ENCODE measurements at regions not wholly inside any gene's neighbourhood (a gene's known extent, or its start where the extent isn't known, plus 50 kb on each side); places are given as distances from the start of the nearest gene placed in this dataset.

GRCh38 chr1:38131024-38131585 is 84.5 kb upstream of the POU3F1 start:
- TF ChIP-seq, protein P1, sequence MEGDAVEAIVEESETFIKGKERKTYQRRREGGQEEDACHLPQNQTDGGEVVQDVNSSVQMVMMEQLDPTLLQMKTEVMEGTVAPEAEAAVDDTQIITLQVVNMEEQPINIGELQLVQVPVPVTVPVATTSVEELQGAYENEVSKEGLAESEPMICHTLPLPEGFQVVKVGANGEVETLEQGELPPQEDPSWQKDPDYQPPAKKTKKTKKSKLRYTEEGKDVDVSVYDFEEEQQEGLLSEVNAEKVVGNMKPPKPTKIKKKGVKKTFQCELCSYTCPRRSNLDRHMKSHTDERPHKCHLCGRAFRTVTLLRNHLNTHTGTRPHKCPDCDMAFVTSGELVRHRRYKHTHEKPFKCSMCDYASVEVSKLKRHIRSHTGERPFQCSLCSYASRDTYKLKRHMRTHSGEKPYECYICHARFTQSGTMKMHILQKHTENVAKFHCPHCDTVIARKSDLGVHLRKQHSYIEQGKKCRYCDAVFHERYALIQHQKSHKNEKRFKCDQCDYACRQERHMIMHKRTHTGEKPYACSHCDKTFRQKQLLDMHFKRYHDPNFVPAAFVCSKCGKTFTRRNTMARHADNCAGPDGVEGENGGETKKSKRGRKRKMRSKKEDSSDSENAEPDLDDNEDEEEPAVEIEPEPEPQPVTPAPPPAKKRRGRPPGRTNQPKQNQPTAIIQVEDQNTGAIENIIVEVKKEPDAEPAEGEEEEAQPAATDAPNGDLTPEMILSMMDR (IDR thresholded peaks at IDR 0.05): no peak
- TF ChIP-seq EP300 (IDR thresholded peaks at IDR 0.05): no peak
